OCI-LY3 (cell line): ENCODE measurements at regions not wholly inside any gene's neighbourhood (a gene's known extent, or its start where the extent isn't known, plus 50 kb on each side); places are given as distances from the start of the nearest gene placed in this dataset.

ENCODE experiments used
- H2AFZ ChIP-seq: fragments of 200-600, 300-600 bp; shearing (Covaris generic); 2 replicates; pipeline ENCODE4 v1.6.0; 2014; ENCODE audit warnings: antibody characterized with exemption, low read depth, low read length
- H3K27ac ChIP-seq: fragments of 200-600, 300-600 bp; sonication (generic); 2 replicates; pipeline ENCODE4 v1.5.1; 2014; ENCODE audit warnings: mild to moderate bottlenecking, low read length, moderate library complexity, mixed read lengths
- H3K27me3 ChIP-seq: fragments of 200-600, 300-600 bp; sonication (generic); 2 replicates; pipeline ENCODE4 v1.6.1; 2014; ENCODE audit warnings: low read depth, low read length, mixed read lengths
- H3K36me3 ChIP-seq: fragments of 200-600, 300-600 bp; sonication (generic); replicated peaks from 2 replicates; pipeline ENCODE3; 2014; ENCODE audit warnings: low read depth, low read length, mixed read lengths
- H3K4me1 ChIP-seq: fragments of 300-600, 200-600 bp; sonication (generic); 2 replicates; pipeline ENCODE4 v1.6.1; 2014; ENCODE audit warnings: low read length, mixed read lengths
- H3K4me2 ChIP-seq: fragments of 200-600, 300-600 bp; sonication (generic); 2 replicates; pipeline ENCODE4 v1.6.1; 2014; ENCODE audit warnings: low read length, mixed read lengths
- H3K4me3 ChIP-seq: fragments of 300-600, 200-600 bp; sonication (generic); 2 replicates; pipeline ENCODE4 v1.5.1; 2014; ENCODE audit warnings: antibody characterized with exemption, mild to moderate bottlenecking, low read length, moderate library complexity
- H3K79me2 ChIP-seq: fragments of 300-600, 200-600 bp; shearing (Covaris generic); 2 replicates; pipeline ENCODE4 v1.6.1; 2014; ENCODE audit warnings: mild to moderate bottlenecking, low read length, mixed read lengths
- H3K9ac ChIP-seq: fragments of 300-600, 200-600 bp; shearing (Covaris generic); 2 replicates; pipeline ENCODE4 v1.6.0; 2014; ENCODE audit warnings: mild to moderate bottlenecking, low read length, moderate library complexity
- H3K9me3 ChIP-seq: fragments of 200-600, 300-600 bp; shearing (Covaris generic); 2 replicates; pipeline ENCODE4 v1.6.1; 2014; ENCODE audit warnings: low read length, mixed read lengths; ENCODE audit not compliant: insufficient read depth
- H4K20me1 ChIP-seq: fragments of 200-600, 300-600 bp; sonication (generic); 2 replicates; pipeline ENCODE4 v1.6.1; 2016; ENCODE audit warnings: low read length, mixed read lengths; ENCODE audit not compliant: insufficient read depth
- CTCF ChIP-seq: fragments of 200-600, 300-600 bp; sonication (generic); IDR thresholded peaks from 2 replicates; pipeline ENCODE4 v1.5.1; 2014; ENCODE audit warnings: antibody characterized with exemption, low read length, low read depth
- EZH2phosphoT487 ChIP-seq: fragments of 200-600 bp; shearing (Covaris generic); IDR thresholded peaks from 2 replicates; pipeline ENCODE4 v1.6.1; 2018; ENCODE audit warnings: antibody characterized with exemption, mixed run types, low read depth

GRCh38 chr2:175435012-175435411 is 253.5 kb upstream of the ATP5MC3 start:
- Histone ChIP-seq H3K27ac (no peak overlapping the region), H3K4me1 (no peaks in the 10 kb centered on the region), H3K27me3 (no peaks in the 10 kb centered on the region), H3K4me2 (no peak overlapping the region), H4K20me1 (no peaks in the 10 kb centered on the region), H3K4me3 (no peak overlapping the region), H3K9ac (no peak overlapping the region), H3K36me3 (no peaks in the 10 kb centered on the region), H2AFZ (no peak overlapping the region), H3K79me2 (no peaks in the 10 kb centered on the region), H3K9me3 (no peaks in the 10 kb centered on the region)
- TF ChIP-seq CTCF (no peak), EZH2phosphoT487 (no peak)

- H4K20me1 ChIP-seq, result no peaks in the 10 kb centered on the region
- H3K4me3 ChIP-seq, result no peak overlapping the region
- no peak overlapping the region for H2AFZ ChIP-seq
- no peak for TF ChIP-seq CTCF
- TF ChIP-seq EZH2phosphoT487, result no peak
- no peaks in the 10 kb centered on the region for H3K36me3 ChIP-seq
- H3K9ac ChIP-seq, result no peak overlapping the region
- no peak overlapping the region for H3K27ac ChIP-seq
- no peak overlapping the region for H3K4me2 ChIP-seq
- no peaks in the 10 kb centered on the region for H3K4me1 ChIP-seq
- no peaks in the 10 kb centered on the region for H3K27me3 ChIP-seq
- H3K79me2 ChIP-seq, result no peaks in the 10 kb centered on the region
- H3K9me3 ChIP-seq, result no peaks in the 10 kb centered on the region
Observed at GRCh38 chr2:175432793-175433192, 251.3 kb upstream of the ATP5MC3 start.

- H3K4me3 ChIP-seq, result no peak overlapping the region
- TF ChIP-seq CTCF (no peak), EZH2phosphoT487 (no peak)
- H3K36me3 ChIP-seq, result no peaks in the 10 kb centered on the region
- H3K27me3 ChIP-seq, result no peaks in the 10 kb centered on the region
- H3K79me2 ChIP-seq, result no peaks in the 10 kb centered on the region
- H3K4me1 ChIP-seq, result no peaks in the 10 kb centered on the region
- H4K20me1 ChIP-seq, result no peaks in the 10 kb centered on the region
- H2AFZ ChIP-seq, result no peak overlapping the region
- H3K27ac ChIP-seq, result no peak overlapping the region
- no peak overlapping the region for H3K9ac ChIP-seq
- no peak overlapping the region for H3K4me2 ChIP-seq
- no peaks in the 10 kb centered on the region for H3K9me3 ChIP-seq
Observed at GRCh38 chr2:175432021-175432420, 250.5 kb upstream of the ATP5MC3 start.

- Histone ChIP-seq H3K4me1 (no peaks in the 10 kb centered on the region), H3K27me3 (no peaks in the 10 kb centered on the region), H3K4me3 (no peak overlapping the region), H2AFZ (no peak overlapping the region), H3K9ac (no peak overlapping the region), H3K4me2 (no peak overlapping the region), H3K36me3 (no peaks in the 10 kb centered on the region), H3K79me2 (no peaks in the 10 kb centered on the region), H3K9me3 (no peaks in the 10 kb centered on the region), H3K27ac (no peak overlapping the region), H4K20me1 (no peaks in the 10 kb centered on the region)
- TF ChIP-seq EZH2phosphoT487 (no peak), CTCF (no peak)
Observed at GRCh38 chr2:175431101-175431946, 249.8 kb upstream of the ATP5MC3 start.
